Thyroid gland (tissue), 4 donors: ENCODE measurements at regions not wholly inside any gene's neighbourhood (a gene's known extent, or its start where the extent isn't known, plus 50 kb on each side); places are given as distances from the start of the nearest gene placed in this dataset.

Experiments used
- DNase-seq, 2 donors: peaks; one replicate each; pipeline ENCODE4 v3.0.0-alpha.2; 2019
- H3K27ac ChIP-seq, 3 donors: fragments of 200-600 bp; sonication (generic); 1 replicate in 2 of 3; 2 replicates in 1 of 3; pipeline ENCODE4 v1.5.1; 2016 to 2019; ENCODE audit warnings: mild to moderate bottlenecking in 1 of 3, moderate library complexity in 1 of 3
- H3K27me3 ChIP-seq: fragments of 200-600 bp; sonication (generic); one replicate; pipeline ENCODE4 v1.5.1; 2019
- H3K36me3 ChIP-seq, 2 donors: fragments of 200-600 bp; sonication (generic); one replicate each; pipeline ENCODE4 v1.5.1; 2016 to 2019
- H3K4me1 ChIP-seq, 2 donors: fragments of 200-600 bp; sonication (generic); one replicate each; pipeline ENCODE4 v1.5.1; 2017 to 2019
- H3K4me3 ChIP-seq, 3 donors: fragments of 200-600 bp; sonication (generic); replicated peaks in 1 of 3; 1 replicate in 2 of 3; 2 replicates in 1 of 3; pipeline ENCODE4 v1.5.1; 2016; ENCODE audit warnings: mild to moderate bottlenecking in 1 of 3
- H3K9me3 ChIP-seq: fragments of 200-600 bp; sonication (generic); one replicate; pipeline ENCODE4 v1.5.1; 2017
- POLR2A ChIP-seq, 2 donors: fragments of 450-650 bp; IDR thresholded peaks; one replicate each; pipeline ENCODE4 v1.6.1; 2017; ENCODE audit warnings: antibody characterized with exemption in 2 of 2, mild to moderate bottlenecking in 2 of 2, moderate library complexity in 1 of 2
- WGBS, 2 donors: methylation state at CpG; one replicate each; pipeline ENCODE4 v1.1.5; 2017; 5-methylcytosine and 5-hydroxymethylcytosine counted together
- intact Hi-C: fragments of 100-400 bp; cut with DNase I; formaldehyde crosslinking; loops from one replicate; pipeline ENCODE4 v1.15.1; 2023
- TF ChIP-seq, protein P1 (sequence below), 6 experiments: fragments of 200-600 bp in 3 of 6; fragments of 450-650 bp in 3 of 6; sonication (generic) in 3 of 6; IDR thresholded peaks; one replicate each; pipeline ENCODE4 v1.5.1; 2016 to 2019; ENCODE audit warnings: antibody characterized with exemption in 6 of 6, mild to moderate bottlenecking in 2 of 6, inconsistent platforms in 1 of 6, moderate library complexity in 1 of 6

DNA sequence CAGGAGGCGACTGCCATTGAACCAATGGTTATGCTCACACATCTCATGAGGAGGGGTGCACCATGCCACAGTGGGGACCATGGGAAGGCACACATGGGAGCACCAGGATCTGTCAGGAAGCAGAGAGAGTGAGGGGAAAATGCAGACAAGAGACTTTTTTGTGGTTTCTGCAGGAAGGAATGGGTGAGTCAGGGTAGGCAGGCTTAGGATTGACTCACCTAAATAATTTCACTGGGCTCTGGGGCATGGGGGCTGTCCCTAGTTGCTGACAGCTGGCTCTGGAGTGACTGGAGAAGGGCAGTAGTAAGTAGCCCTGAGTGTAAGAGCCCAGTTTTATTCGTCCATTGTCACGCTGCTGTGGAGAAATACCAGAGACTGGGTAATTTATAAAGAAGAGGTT is 202.4 kb downstream of the AXIN2 start:
- Histone ChIP-seq H3K4me1 (no peaks in the 10 kb centered on the region), H3K27ac (no peak overlapping the region), H3K9me3 (no peaks in the 10 kb centered on the region), H3K4me3 (no peak overlapping the region), H3K27me3 (no peaks in the 10 kb centered on the region), H3K36me3 (no peaks in the 10 kb centered on the region)
- no peak for DNase-seq
- TF ChIP-seq, protein P1, sequence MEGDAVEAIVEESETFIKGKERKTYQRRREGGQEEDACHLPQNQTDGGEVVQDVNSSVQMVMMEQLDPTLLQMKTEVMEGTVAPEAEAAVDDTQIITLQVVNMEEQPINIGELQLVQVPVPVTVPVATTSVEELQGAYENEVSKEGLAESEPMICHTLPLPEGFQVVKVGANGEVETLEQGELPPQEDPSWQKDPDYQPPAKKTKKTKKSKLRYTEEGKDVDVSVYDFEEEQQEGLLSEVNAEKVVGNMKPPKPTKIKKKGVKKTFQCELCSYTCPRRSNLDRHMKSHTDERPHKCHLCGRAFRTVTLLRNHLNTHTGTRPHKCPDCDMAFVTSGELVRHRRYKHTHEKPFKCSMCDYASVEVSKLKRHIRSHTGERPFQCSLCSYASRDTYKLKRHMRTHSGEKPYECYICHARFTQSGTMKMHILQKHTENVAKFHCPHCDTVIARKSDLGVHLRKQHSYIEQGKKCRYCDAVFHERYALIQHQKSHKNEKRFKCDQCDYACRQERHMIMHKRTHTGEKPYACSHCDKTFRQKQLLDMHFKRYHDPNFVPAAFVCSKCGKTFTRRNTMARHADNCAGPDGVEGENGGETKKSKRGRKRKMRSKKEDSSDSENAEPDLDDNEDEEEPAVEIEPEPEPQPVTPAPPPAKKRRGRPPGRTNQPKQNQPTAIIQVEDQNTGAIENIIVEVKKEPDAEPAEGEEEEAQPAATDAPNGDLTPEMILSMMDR (IDR thresholded peaks at IDR 0.05): no peak
- no peak for TF ChIP-seq POLR2A (IDR thresholded peaks at IDR 0.05)
- intact Hi-C loops: no loop called here
- 82 to 88% methylated on average over 3 of the region's 3 CpGs for WGBS, 2 donors

DNA sequence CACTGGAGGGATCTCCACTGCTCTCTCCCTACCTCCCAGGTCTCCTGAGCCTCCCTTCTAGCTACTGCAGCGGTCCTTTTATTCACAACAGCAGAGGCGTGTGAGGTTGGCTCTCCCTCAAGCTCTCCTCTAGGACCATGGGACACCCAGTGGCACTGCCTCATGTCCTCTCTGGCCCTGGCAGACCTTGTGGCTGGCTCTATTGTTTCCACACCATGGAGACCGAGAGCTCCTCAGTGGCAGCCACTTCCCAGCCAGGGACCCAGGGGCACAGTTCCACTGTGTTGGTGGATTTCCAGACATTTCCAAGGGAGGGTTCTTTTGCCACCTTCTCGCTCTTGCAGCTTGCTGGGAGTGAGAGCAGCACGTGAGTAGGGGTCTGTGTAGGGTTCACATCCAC is 204.9 kb downstream of the AXIN2 start:
- H3K9me3 ChIP-seq: no peaks in the 10 kb centered on the region
- intact Hi-C loops: no loop called here
- H3K4me1 ChIP-seq: no peaks in the 10 kb centered on the region
- TF ChIP-seq POLR2A (IDR thresholded peaks at IDR 0.05): no peak
- TF ChIP-seq, protein P1 (IDR thresholded peaks at IDR 0.05): no peak
- H3K27me3 ChIP-seq: no peaks in the 10 kb centered on the region
- no peak overlapping the region for H3K27ac ChIP-seq
- H3K4me3 ChIP-seq: no peak overlapping the region
- no peaks in the 10 kb centered on the region for H3K36me3 ChIP-seq
- WGBS, 2 donors: 74 to 83% methylated on average over 5 of the region's 5 CpGs
- no peak for DNase-seq

DNA sequence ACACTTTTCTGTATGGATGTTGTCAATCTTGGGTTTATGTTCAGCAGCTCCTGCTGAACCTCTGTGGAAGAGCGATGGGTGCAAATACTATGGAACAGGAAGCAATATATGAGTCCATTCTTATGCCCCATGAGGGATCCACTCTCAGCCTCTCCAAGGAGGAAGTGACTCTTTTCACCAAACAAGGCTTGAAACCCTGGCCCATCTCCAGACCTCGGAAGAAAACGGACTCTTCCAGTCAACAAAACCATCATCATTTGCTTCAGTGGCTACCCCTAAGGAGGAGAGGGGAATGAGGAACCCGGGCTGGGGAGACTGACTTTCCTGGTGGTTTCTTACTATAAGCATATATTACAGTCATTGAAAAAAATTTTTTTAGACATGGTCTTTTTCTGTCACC is 206.2 kb downstream of the AXIN2 start:
- H3K9me3 ChIP-seq: no peaks in the 10 kb centered on the region
- H3K27ac ChIP-seq: no peak overlapping the region
- no peaks in the 10 kb centered on the region for H3K36me3 ChIP-seq
- intact Hi-C loops: no loop called here
- H3K4me3 ChIP-seq: no peak overlapping the region
- DNase-seq: no peak
- H3K27me3 ChIP-seq: no peaks in the 10 kb centered on the region
- no peaks in the 10 kb centered on the region for H3K4me1 ChIP-seq
- TF ChIP-seq POLR2A (IDR thresholded peaks at IDR 0.05): no peak
- TF ChIP-seq, protein P1 (IDR thresholded peaks at IDR 0.05): no peak
- WGBS, 2 donors: 52% methylated on average over 4 of the region's 4 CpGs

DNA sequence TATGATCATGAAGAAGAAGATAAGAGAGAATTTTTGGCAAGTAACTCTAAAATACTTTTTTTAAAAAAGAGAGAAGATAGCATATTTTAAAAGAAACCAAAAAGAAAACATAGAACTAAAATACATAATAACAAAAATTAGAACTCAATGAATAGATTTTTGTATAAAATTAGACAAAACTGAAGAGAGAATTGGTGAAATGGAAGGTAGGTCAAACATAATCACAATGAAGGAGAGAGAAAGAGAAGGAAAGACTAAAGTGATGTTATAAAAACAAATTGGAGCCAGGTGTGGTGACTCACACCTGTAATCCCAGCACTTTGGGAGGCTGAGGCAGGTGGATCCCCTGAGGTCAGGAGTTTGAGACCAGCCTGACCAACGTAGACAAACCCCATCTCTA is 211.5 kb downstream of the AXIN2 start:
- intact Hi-C loops: no loop called here
- no peaks in the 10 kb centered on the region for H3K36me3 ChIP-seq
- no peak overlapping the region for H3K27ac ChIP-seq
- TF ChIP-seq POLR2A (IDR thresholded peaks at IDR 0.05): no peak
- TF ChIP-seq, protein P1 (IDR thresholded peaks at IDR 0.05): no peak
- no peaks in the 10 kb centered on the region for H3K27me3 ChIP-seq
- H3K9me3 ChIP-seq: no peaks in the 10 kb centered on the region
- H3K4me1 ChIP-seq: no peaks in the 10 kb centered on the region
- 71 to 84% methylated on average over 1 of the region's 1 CpG for WGBS, 2 donors
- no peak for DNase-seq
- H3K4me3 ChIP-seq: no peak overlapping the region

DNA sequence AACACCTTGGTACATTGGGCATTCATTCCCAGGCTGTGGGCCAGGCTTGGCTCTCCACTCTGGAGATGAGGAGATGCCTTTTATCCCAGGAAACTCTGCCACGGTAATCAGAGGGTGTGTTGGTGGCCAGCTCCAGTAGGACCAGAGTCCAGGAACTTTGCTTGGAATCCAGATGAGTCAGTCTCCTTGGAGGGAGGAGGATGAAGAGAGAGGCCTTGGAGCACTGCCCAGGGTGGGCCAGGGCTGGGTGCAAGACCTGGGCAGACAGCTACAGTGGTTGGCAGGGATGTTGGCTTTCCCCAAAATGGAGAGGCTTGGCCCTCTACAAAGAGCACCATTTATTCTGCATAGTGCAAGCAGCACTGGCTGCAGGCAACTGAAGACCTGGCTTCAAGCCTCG is 209.0 kb downstream of the RGS9 start:
- H3K36me3 ChIP-seq: no peaks in the 10 kb centered on the region
- intact Hi-C loops: no loop called here
- no peak for DNase-seq
- TF ChIP-seq POLR2A (IDR thresholded peaks at IDR 0.05): no peak
- TF ChIP-seq, protein P1 (IDR thresholded peaks at IDR 0.05): no peak
- no peaks in the 10 kb centered on the region for H3K4me1 ChIP-seq
- 81 to 82% methylated on average over 2 of the region's 2 CpGs for WGBS, 2 donors
- no peak overlapping the region for H3K4me3 ChIP-seq
- no peaks in the 10 kb centered on the region for H3K27me3 ChIP-seq
- no peaks in the 10 kb centered on the region for H3K9me3 ChIP-seq
- H3K27ac ChIP-seq: no peak overlapping the region
